ENCODE measurements at regions not wholly inside any gene's neighbourhood (a gene's known extent, or its start where the extent isn't known, plus 50 kb on each side); places are given as distances from the start of the nearest gene placed in this dataset.

DNA sequence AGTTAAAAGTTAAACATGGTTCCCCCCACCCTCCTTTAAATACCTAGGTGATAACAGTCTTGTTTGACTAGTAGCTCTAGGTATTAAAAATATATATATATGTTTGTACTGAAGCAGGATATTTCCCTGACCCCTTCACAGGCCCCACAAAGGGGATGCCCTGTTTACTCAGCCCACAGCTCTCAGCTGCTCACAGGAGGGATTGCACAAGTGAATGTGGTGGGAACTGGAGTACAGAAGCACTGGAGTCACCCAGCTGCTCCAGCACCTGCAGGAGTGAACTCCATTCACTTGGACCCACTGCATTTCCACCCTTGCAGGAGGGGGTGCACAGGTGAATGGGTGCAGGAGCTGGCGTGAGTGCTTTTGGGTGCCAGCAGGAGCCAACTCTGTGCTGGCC is 99.3 kb upstream of the TLR3 start:
- H3K4me2 ChIP-seq (ENCODE audit: control insufficient read depth, extremely low read depth, insufficient read depth, low read depth, low read length) = no peak overlapping the region
- no peak for DNase-seq (ENCODE audit: low read depth, low spot score)
- no peaks in the 10 kb centered on the region for H4K20me1 ChIP-seq (ENCODE audit: control insufficient read depth, extremely low read depth, insufficient read depth, low read length)
- H3K9me1 ChIP-seq (ENCODE audit: control insufficient read depth, extremely low read depth, insufficient read depth, low read length) = no peaks in the 10 kb centered on the region
- H3K27me3 ChIP-seq (ENCODE audit: control insufficient read depth, extremely low read depth, insufficient read depth, low read length) = no peaks in the 10 kb centered on the region
- no peak for FAIRE-seq
- dilution Hi-C loops (cut with MboI; ENCODE audit: extremely low pct_ligation_motif_present, low sequenced_read_pairs) = no loop called here
- no peak overlapping the region for H2AFZ ChIP-seq (ENCODE audit: control insufficient read depth, low read length)
- no peak overlapping the region for H3K4me3 ChIP-seq (ENCODE audit: control insufficient read depth in 2 of 3, extremely low read depth in 1 of 3, insufficient read depth in 2 of 3, low read depth in 1 of 3, low read length in 3 of 3)
- no peaks in the 10 kb centered on the region for H3K9me3 ChIP-seq (ENCODE audit: control insufficient read depth, low read depth, low read length)
- no peaks in the 10 kb centered on the region for H3K79me2 ChIP-seq (ENCODE audit: control insufficient read depth, insufficient read depth, low read length)
- no peak overlapping the region for H3K27ac ChIP-seq (ENCODE audit: control insufficient read depth, insufficient read depth, low read length)
- no peaks in the 10 kb centered on the region for H3K36me3 ChIP-seq (ENCODE audit: control insufficient read depth in 2 of 2, extremely low read depth in 1 of 2, insufficient read depth in 2 of 2, low read length in 2 of 2)
- H3K4me1 ChIP-seq (ENCODE audit: control insufficient read depth, extremely low read depth, insufficient read depth, low read length) = no peaks in the 10 kb centered on the region
- no peak overlapping the region for H3K9ac ChIP-seq (ENCODE audit: control insufficient read depth, extremely low read depth, insufficient read depth, low read length)
- TF ChIP-seq, protein P1, sequence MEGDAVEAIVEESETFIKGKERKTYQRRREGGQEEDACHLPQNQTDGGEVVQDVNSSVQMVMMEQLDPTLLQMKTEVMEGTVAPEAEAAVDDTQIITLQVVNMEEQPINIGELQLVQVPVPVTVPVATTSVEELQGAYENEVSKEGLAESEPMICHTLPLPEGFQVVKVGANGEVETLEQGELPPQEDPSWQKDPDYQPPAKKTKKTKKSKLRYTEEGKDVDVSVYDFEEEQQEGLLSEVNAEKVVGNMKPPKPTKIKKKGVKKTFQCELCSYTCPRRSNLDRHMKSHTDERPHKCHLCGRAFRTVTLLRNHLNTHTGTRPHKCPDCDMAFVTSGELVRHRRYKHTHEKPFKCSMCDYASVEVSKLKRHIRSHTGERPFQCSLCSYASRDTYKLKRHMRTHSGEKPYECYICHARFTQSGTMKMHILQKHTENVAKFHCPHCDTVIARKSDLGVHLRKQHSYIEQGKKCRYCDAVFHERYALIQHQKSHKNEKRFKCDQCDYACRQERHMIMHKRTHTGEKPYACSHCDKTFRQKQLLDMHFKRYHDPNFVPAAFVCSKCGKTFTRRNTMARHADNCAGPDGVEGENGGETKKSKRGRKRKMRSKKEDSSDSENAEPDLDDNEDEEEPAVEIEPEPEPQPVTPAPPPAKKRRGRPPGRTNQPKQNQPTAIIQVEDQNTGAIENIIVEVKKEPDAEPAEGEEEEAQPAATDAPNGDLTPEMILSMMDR (optimal IDR thresholded peaks at IDR 0.05 in 1 of 3, IDR thresholded peaks at IDR 0.05 in 1 of 3, conservative IDR thresholded peaks at IDR 0.05 in 1 of 3; ENCODE audit: extremely low read depth in 1 of 3, insufficient read depth in 2 of 3, low read length in 3 of 3) = no peak
- TF ChIP-seq EZH2 (IDR thresholded peaks at IDR 0.05; ENCODE audit: low read length) = no peak

DNA sequence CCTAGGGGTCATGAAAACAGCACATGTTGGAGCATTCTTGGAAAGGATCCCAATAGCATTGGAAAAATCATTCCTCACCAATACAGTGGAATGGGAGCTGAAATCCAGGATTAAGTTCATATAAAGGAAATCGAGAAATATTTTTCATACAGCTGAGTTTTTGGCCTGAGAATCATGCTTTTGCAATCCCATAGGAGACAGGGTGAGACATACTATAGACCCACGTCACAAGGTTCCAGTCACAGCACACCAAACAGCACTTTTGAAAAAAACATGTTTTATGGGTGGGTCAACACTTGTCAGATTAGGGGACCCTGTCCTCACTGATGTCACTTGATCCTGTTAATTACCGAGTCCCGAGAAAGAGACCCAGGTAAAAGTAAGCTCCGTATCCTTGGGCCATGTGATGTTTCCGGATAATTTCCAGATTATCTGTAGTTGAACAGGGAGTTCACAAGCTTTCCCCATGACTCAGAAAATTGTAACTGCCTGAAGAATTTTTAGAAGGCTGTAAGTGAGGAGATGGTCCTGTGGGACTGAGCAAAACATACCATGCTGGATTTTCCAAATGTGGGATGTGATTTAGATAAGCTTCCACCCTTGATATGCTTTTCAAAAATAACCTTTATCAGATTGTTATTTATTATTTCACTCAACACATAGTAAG is 80.9 kb upstream of the TLR3 start:
- H3K27me3 ChIP-seq (ENCODE audit: control insufficient read depth, extremely low read depth, insufficient read depth, low read length) = no peaks in the 10 kb centered on the region
- H3K9me1 ChIP-seq (ENCODE audit: control insufficient read depth, extremely low read depth, insufficient read depth, low read length) = no peaks in the 10 kb centered on the region
- DNase-seq (ENCODE audit: low read depth, low spot score) = no peak
- H3K4me2 ChIP-seq (ENCODE audit: control insufficient read depth, extremely low read depth, insufficient read depth, low read depth, low read length) = no peak overlapping the region
- H3K27ac ChIP-seq (ENCODE audit: control insufficient read depth, insufficient read depth, low read length) = no peak overlapping the region
- no peaks in the 10 kb centered on the region for H3K9me3 ChIP-seq (ENCODE audit: control insufficient read depth, low read depth, low read length)
- no peaks in the 10 kb centered on the region for H4K20me1 ChIP-seq (ENCODE audit: control insufficient read depth, extremely low read depth, insufficient read depth, low read length)
- no peak for FAIRE-seq
- no peak for TF ChIP-seq EZH2 (IDR thresholded peaks at IDR 0.05; ENCODE audit: low read length)
- TF ChIP-seq, protein P1 (optimal IDR thresholded peaks at IDR 0.05 in 1 of 3, IDR thresholded peaks at IDR 0.05 in 1 of 3, conservative IDR thresholded peaks at IDR 0.05 in 1 of 3; ENCODE audit: extremely low read depth in 1 of 3, insufficient read depth in 2 of 3, low read length in 3 of 3) = no peak
- dilution Hi-C loops (cut with MboI; ENCODE audit: extremely low pct_ligation_motif_present, low sequenced_read_pairs) = no loop called here
- H3K4me3 ChIP-seq (ENCODE audit: control insufficient read depth in 2 of 3, extremely low read depth in 1 of 3, insufficient read depth in 2 of 3, low read depth in 1 of 3, low read length in 3 of 3) = no peak overlapping the region
- H3K36me3 ChIP-seq (ENCODE audit: control insufficient read depth in 2 of 2, extremely low read depth in 1 of 2, insufficient read depth in 2 of 2, low read length in 2 of 2) = no peaks in the 10 kb centered on the region
- no peak overlapping the region for H3K9ac ChIP-seq (ENCODE audit: control insufficient read depth, extremely low read depth, insufficient read depth, low read length)
- no peaks in the 10 kb centered on the region for H3K79me2 ChIP-seq (ENCODE audit: control insufficient read depth, insufficient read depth, low read length)
- H2AFZ ChIP-seq (ENCODE audit: control insufficient read depth, low read length) = no peak overlapping the region
- H3K4me1 ChIP-seq (ENCODE audit: control insufficient read depth, extremely low read depth, insufficient read depth, low read length) = no peaks in the 10 kb centered on the region
